Spleen (tissue), 11 donors: ENCODE measurements at regions not wholly inside any gene's neighbourhood (a gene's known extent, or its start where the extent isn't known, plus 50 kb on each side); places are given as distances from the start of the nearest gene placed in this dataset.

Experiments used
- DNase-seq: peaks from one replicate; pipeline ENCODE4 v3.0.0-alpha.2; 2020
- H3K27ac ChIP-seq, 8 donors: fragments of 200-600 bp; sonication (generic) in 7 of 8; 1 replicate in 4 of 8; 2 replicates in 4 of 8; pipeline versions ENCODE4 v1.5.0 to v1.8.0; 2016 to 2021; ENCODE audit warnings: inconsistent platforms in 4 of 8, mild to moderate bottlenecking in 4 of 8, moderate library complexity in 1 of 8
- H3K27me3 ChIP-seq, 7 donors: fragments of 200-600 bp; sonication (generic) in 6 of 7; replicated peaks in 1 of 7; 1 replicate in 4 of 7; 2 replicates in 3 of 7; pipeline versions ENCODE4 v1.5.0 to v1.8.0; 2016 to 2021; ENCODE audit warnings: inconsistent platforms in 3 of 7, mild to moderate bottlenecking in 1 of 7
- H3K36me3 ChIP-seq, 6 donors: fragments of 200-600 bp; sonication (generic) in 5 of 6; 1 replicate in 4 of 6; 2 replicates in 2 of 6; pipeline versions ENCODE4 v1.5.0 to v1.8.0; 2016 to 2021; ENCODE audit warnings: inconsistent platforms in 2 of 6
- H3K4me1 ChIP-seq, 6 donors: fragments of 200-600 bp; sonication (generic) in 5 of 6; 1 replicate in 3 of 6; 2 replicates in 3 of 6; pipeline versions ENCODE4 v1.5.0 to v1.8.0; 2016 to 2021; ENCODE audit warnings: inconsistent platforms in 3 of 6
- H3K4me3 ChIP-seq, 8 donors: fragments of 200-600 bp; sonication (generic) in 7 of 8; 1 replicate in 4 of 8; 2 replicates in 4 of 8; pipeline versions ENCODE4 v1.5.0 to v1.8.0; 2016 to 2021; ENCODE audit warnings: inconsistent platforms in 4 of 8, mild to moderate bottlenecking in 4 of 8, moderate library complexity in 2 of 8
- H3K9me3 ChIP-seq, 8 donors: fragments of 200-600 bp; sonication (generic) in 7 of 8; 1 replicate in 4 of 8; 2 replicates in 4 of 8; pipeline versions ENCODE4 v1.5.0 to v1.8.0; 2016 to 2021; ENCODE audit warnings: inconsistent platforms in 4 of 8
- POLR2A ChIP-seq, 3 donors: fragments of 450-650 bp; IDR thresholded peaks; one replicate each; pipeline ENCODE4 v1.5.1; 2017; ENCODE audit warnings: antibody characterized with exemption in 3 of 3, mild to moderate bottlenecking in 1 of 3
- POLR2AphosphoS5 ChIP-seq, 3 donors: sonication (generic); formaldehyde crosslinking; IDR thresholded peaks; one replicate each; pipeline ENCODE4 v1.5.1; 2017; ENCODE audit warnings: antibody characterized with exemption in 3 of 3
- WGBS, 5 donors: extraction: QIAGEN DNeasy Blood & Tissue Kit in 3 of 5; methylation state at CpG; one replicate each; pipeline versions ENCODE4 v1.1.5 to v1.1.7; 2013 to 2018; 5-methylcytosine and 5-hydroxymethylcytosine counted together
- intact Hi-C: fragments of 100-400 bp; cut with DNase I; formaldehyde crosslinking; loops from one replicate; pipeline ENCODE4 v1.15.0; 2023; ENCODE audit warnings: low total_unique reads
- TF ChIP-seq, protein P1 (sequence below), 11 experiments: fragments of 200-600 bp in 7 of 11; fragments of 450-650 bp in 4 of 11; sonication (generic) in 4 of 11; IDR thresholded peaks in 8 of 11; conservative IDR thresholded peaks in 3 of 11; 1 replicate in 7 of 11; 2 replicates in 4 of 11; pipeline versions ENCODE4 v1.4.0 to v1.8.0; 2016 to 2021; ENCODE audit warnings: antibody characterized with exemption in 11 of 11, inconsistent platforms in 4 of 11, mild to moderate bottlenecking in 1 of 11
- donor health status: healthy with polysubstance abuse.
- donor health status: DM: no; HTN: no; CAD: no; lungs with moderate emphysema.
- donor health status: DM: no; HTN: no; CAD: no.
- donor health status: Bipolar disorder and iron deficiency.
- donor health status: healthy.
- donor health status: DM: no; HTN: no; CAD: no.
- donor health status: DM: yes; HTN: yes; CAD: no.

DNA sequence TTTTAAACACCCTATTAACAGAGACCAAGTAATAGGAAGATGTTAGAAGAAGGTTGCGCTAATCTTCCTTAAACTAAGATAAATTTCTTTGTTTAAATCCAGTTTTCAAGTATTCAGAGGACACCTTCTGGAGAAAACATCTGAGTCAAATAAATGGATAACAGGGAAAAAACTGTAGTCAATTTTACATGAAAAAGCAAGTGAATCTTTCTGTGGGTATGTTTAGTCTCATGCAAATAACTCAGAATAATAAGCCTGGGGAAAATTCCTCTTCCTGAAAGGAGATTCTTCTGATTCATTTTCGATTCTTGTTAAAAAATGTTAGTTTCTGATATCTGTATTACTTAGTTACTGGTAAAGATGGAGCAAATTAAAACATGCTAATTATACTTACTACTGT lies 145.5 kb downstream of the CTH start:
- Histone ChIP-seq H3K27me3 (no peaks in the 10 kb centered on the region), H3K27ac (no peak overlapping the region), H3K4me3 (no peak overlapping the region), H3K36me3 (no peaks in the 10 kb centered on the region), H3K9me3 (no peaks in the 10 kb centered on the region), H3K4me1 (no peaks in the 10 kb centered on the region)
- WGBS, 5 donors = 81 to 86% (median 84%) methylated on average over 2 of the region's 2 CpGs
- no peak for DNase-seq
- intact Hi-C loops = no loop called here
- TF ChIP-seq POLR2AphosphoS5 (IDR thresholded peaks at IDR 0.05) (no peak), POLR2A (IDR thresholded peaks at IDR 0.05) (no peak)
- TF ChIP-seq, protein P1, sequence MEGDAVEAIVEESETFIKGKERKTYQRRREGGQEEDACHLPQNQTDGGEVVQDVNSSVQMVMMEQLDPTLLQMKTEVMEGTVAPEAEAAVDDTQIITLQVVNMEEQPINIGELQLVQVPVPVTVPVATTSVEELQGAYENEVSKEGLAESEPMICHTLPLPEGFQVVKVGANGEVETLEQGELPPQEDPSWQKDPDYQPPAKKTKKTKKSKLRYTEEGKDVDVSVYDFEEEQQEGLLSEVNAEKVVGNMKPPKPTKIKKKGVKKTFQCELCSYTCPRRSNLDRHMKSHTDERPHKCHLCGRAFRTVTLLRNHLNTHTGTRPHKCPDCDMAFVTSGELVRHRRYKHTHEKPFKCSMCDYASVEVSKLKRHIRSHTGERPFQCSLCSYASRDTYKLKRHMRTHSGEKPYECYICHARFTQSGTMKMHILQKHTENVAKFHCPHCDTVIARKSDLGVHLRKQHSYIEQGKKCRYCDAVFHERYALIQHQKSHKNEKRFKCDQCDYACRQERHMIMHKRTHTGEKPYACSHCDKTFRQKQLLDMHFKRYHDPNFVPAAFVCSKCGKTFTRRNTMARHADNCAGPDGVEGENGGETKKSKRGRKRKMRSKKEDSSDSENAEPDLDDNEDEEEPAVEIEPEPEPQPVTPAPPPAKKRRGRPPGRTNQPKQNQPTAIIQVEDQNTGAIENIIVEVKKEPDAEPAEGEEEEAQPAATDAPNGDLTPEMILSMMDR (IDR thresholded peaks at IDR 0.05 in 8 of 11, conservative IDR thresholded peaks at IDR 0.05 in 3 of 11) = no peak

- Histone ChIP-seq H3K27me3 (no peaks in the 10 kb centered on the region), H3K4me1 (no peaks in the 10 kb centered on the region), H3K27ac (no peak overlapping the region), H3K9me3 (no peaks in the 10 kb centered on the region), H3K4me3 (no peak overlapping the region), H3K36me3 (no peaks in the 10 kb centered on the region)
- no peak for TF ChIP-seq POLR2A (IDR thresholded peaks at IDR 0.05)
- TF ChIP-seq, protein P1 (IDR thresholded peaks at IDR 0.05 in 8 of 11, conservative IDR thresholded peaks at IDR 0.05 in 3 of 11) = no peak
- no peak for TF ChIP-seq POLR2AphosphoS5 (IDR thresholded peaks at IDR 0.05)
- intact Hi-C loops = no loop called here
- DNase-seq = no peak
- 78 to 90% (median 86%) methylated on average over 5 of the region's 5 CpGs for WGBS, 5 donors
Measured at GRCh38 chr1:70567167-70567566, 156.1 kb downstream of the CTH start.

GRCh38 chr1:70571191-70571590 lies 160.1 kb downstream of the CTH start:
- H3K36me3 ChIP-seq = no peaks in the 10 kb centered on the region
- H3K9me3 ChIP-seq = no peaks in the 10 kb centered on the region
- no peak overlapping the region for H3K27ac ChIP-seq
- H3K4me3 ChIP-seq = no peak overlapping the region
- TF ChIP-seq, protein P1 (IDR thresholded peaks at IDR 0.05 in 8 of 11, conservative IDR thresholded peaks at IDR 0.05 in 3 of 11) = no peak
- TF ChIP-seq POLR2AphosphoS5 (IDR thresholded peaks at IDR 0.05) (no peak), POLR2A (IDR thresholded peaks at IDR 0.05) (no peak)
- no peak for DNase-seq
- intact Hi-C loops = no loop called here
- H3K4me1 ChIP-seq = no peaks in the 10 kb centered on the region
- H3K27me3 ChIP-seq = no peaks in the 10 kb centered on the region

- no peaks in the 10 kb centered on the region for H3K4me1 ChIP-seq
- DNase-seq = no peak
- 96 to 100% (median 100%) methylated on average over 2 of the region's 2 CpGs for WGBS, 5 donors
- TF ChIP-seq POLR2A (IDR thresholded peaks at IDR 0.05) = no peak
- TF ChIP-seq, protein P1 (IDR thresholded peaks at IDR 0.05 in 8 of 11, conservative IDR thresholded peaks at IDR 0.05 in 3 of 11) = no peak
- no peak for TF ChIP-seq POLR2AphosphoS5 (IDR thresholded peaks at IDR 0.05)
- no peak overlapping the region for H3K27ac ChIP-seq
- H3K9me3 ChIP-seq = no peaks in the 10 kb centered on the region
- intact Hi-C loops = no loop called here
- no peaks in the 10 kb centered on the region for H3K36me3 ChIP-seq
- H3K27me3 ChIP-seq = no peaks in the 10 kb centered on the region
- no peak overlapping the region for H3K4me3 ChIP-seq
Measured at GRCh38 chr1:70573317-70573843, 162.3 kb downstream of the CTH start.
